Thyroid gland (tissue), 4 donors: ENCODE measurements at regions not wholly inside any gene's neighbourhood (a gene's known extent, or its start where the extent isn't known, plus 50 kb on each side); places are given as distances from the start of the nearest gene placed in this dataset.

Experiments
- CTCF ChIP-seq, 6 experiments: fragments of 200-600 bp in 3 of 6; fragments of 450-650 bp in 3 of 6; sonication (generic) in 3 of 6; IDR thresholded peaks; one replicate each; pipeline ENCODE4 v1.5.1; 2016 to 2019; ENCODE audit warnings: antibody characterized with exemption in 6 of 6, mild to moderate bottlenecking in 2 of 6, inconsistent platforms in 1 of 6, moderate library complexity in 1 of 6
- POLR2A ChIP-seq, 2 donors: fragments of 450-650 bp; IDR thresholded peaks; one replicate each; pipeline ENCODE4 v1.6.1; 2017; ENCODE audit warnings: antibody characterized with exemption in 2 of 2, mild to moderate bottlenecking in 2 of 2, moderate library complexity in 1 of 2

GRCh38 chr19:33962161-33962560, 165.5 kb downstream of the KCTD15 start:
- TF ChIP-seq CTCF (IDR thresholded peaks at IDR 0.05) = no peak
- TF ChIP-seq POLR2A (IDR thresholded peaks at IDR 0.05) = no peak
